K562 (cell line): ENCODE measurements at regions not wholly inside any gene's neighbourhood (a gene's known extent, or its start where the extent isn't known, plus 50 kb on each side); places are given as distances from the start of the nearest gene placed in this dataset.
A peak's percentile ranks its signal among the peaks of the same experiment; 100 is the strongest.

Source experiments
- ATAC-seq: fragments of 200-7000 bp; cut with Tn5 transposase; 3 replicates; pipeline ENCODE4 v1.9.1; 2020; ENCODE audit warnings: moderate library complexity
- BruUV-seq: library from RNA; stranded (reverse); fragments of 400-500 nt; replicated peaks from 2 replicates; lab custom pipeline; 2021; lab: Mats Ljungman, UMichigan
- CTCF ChIA-PET: fragments of 300-600 bp; formaldehyde crosslinking; extraction: SDS; loops from one replicate; lab custom pipeline; 2021; ENCODE audit warnings: low intra/inter-chr PET ratio; lab: Yijun Ruan, JAX
- POLR2A ChIA-PET: fragments of 300-600, 350-650 bp; sonication (Branson Sonifier 250); formaldehyde crosslinking; extraction: SDS; loops from one replicate; lab custom pipeline; 2021; ENCODE audit warnings: antibody characterized with exemption, inconsistent platforms; lab: Yijun Ruan, JAX
- DNase-seq, 4 experiments: peaks; one replicate each; pipeline versions ENCODE4 v3.0.0 to v3.0.0-alpha.2; 2011 to 2018; ENCODE audit warnings: low spot score in 3 of 4, mixed read lengths in 3 of 4; ENCODE audit errors: extremely low read depth in 1 of 4
- FAIRE-seq: peaks from 2 replicates; lab custom pipeline; 2011; peaks lifted over from hg19 to GRCh38; lab: Jason Lieb, UNC
- H2AFZ ChIP-seq: 2 replicates; pipeline ENCODE4 v1.6.0; 2011; ENCODE audit warnings: low read depth, low read length, control low read depth, inconsistent platforms
- H3K27ac ChIP-seq: fragments of 200-600 bp; 3 replicates; pipeline ENCODE4 v1.8.0; 2011; ENCODE audit warnings: low read depth, mild to moderate bottlenecking, control low read depth, inconsistent platforms, low read length, moderate library complexity, mixed read lengths; ENCODE audit errors: extremely low read depth
- H3K27me3 ChIP-seq, 2 experiments: fragments of 300-600 bp in 1 of 2; 2 replicates in 1 of 2; 3 replicates in 1 of 2; pipeline versions ENCODE4 v1.6.0 to v1.8.0; 2011; ENCODE audit warnings: inconsistent platforms in 2 of 2, low read length in 2 of 2, mild to moderate bottlenecking in 1 of 2, mixed read lengths in 1 of 2, moderate library complexity in 1 of 2; ENCODE audit not compliant: control insufficient read depth in 2 of 2, insufficient read depth in 2 of 2
- H3K36me3 ChIP-seq: fragments of 300-600 bp; 3 replicates; pipeline ENCODE4 v1.8.0; 2011; ENCODE audit warnings: mild to moderate bottlenecking, low read length, inconsistent platforms; ENCODE audit not compliant: control insufficient read depth, insufficient read depth
- H3K4me1 ChIP-seq, 2 experiments: fragments of 200-600 bp in 1 of 2; replicated peaks in 1 of 2; 2 replicates in 1 of 2; 3 replicates in 1 of 2; pipeline versions ENCODE4 v1.5.1 to v1.8.0; 2011; ENCODE audit warnings: inconsistent platforms in 2 of 2, low read length in 2 of 2, mild to moderate bottlenecking in 1 of 2, mixed read lengths in 1 of 2, moderate library complexity in 1 of 2; ENCODE audit not compliant: control insufficient read depth in 2 of 2, insufficient read depth in 2 of 2
- H3K4me2 ChIP-seq: 2 replicates; pipeline ENCODE4 v1.6.1; 2011; ENCODE audit warnings: low read length, control low read depth, inconsistent platforms, mixed read lengths; ENCODE audit not compliant: insufficient read depth
- H3K4me3 ChIP-seq: fragments of 200-600 bp; sonication (generic), shearing (Covaris generic); 2 replicates; pipeline ENCODE4 v1.5.1; 2016; ENCODE audit warnings: control low read depth, inconsistent platforms
- H3K79me2 ChIP-seq: fragments of 200-600 bp; 3 replicates; pipeline ENCODE4 v1.8.0; 2011; ENCODE audit warnings: low read length, inconsistent platforms; ENCODE audit not compliant: control insufficient read depth, insufficient read depth
- H3K9ac ChIP-seq, 2 experiments: 2 replicates each; pipeline versions ENCODE4 v1.6.0 to v1.6.1; 2011; ENCODE audit warnings: low read depth in 2 of 2, low read length in 2 of 2, control low read depth in 1 of 2, inconsistent platforms in 1 of 2, mild to moderate bottlenecking in 1 of 2, mixed read lengths in 1 of 2; ENCODE audit not compliant: insufficient read depth in 1 of 2
- H3K9me1 ChIP-seq: one replicate; pipeline ENCODE4 v1.6.0; 2011; ENCODE audit warnings: inconsistent platforms, mild to moderate bottlenecking, low read length, moderate library complexity; ENCODE audit not compliant: control insufficient read depth, insufficient read depth
- H3K9me3 ChIP-seq: replicated peaks from 2 replicates; pipeline ENCODE4 v1.5.1; 2011; ENCODE audit warnings: low read depth, low read length, inconsistent platforms; ENCODE audit not compliant: control insufficient read depth, insufficient read depth
- H4K20me1 ChIP-seq: replicated peaks from 2 replicates; pipeline ENCODE4 v1.6.1; 2011; ENCODE audit warnings: low read length, inconsistent platforms, mixed read lengths; ENCODE audit not compliant: control insufficient read depth, insufficient read depth
- C11orf30 ChIP-seq: fragments of 450-650 bp; IDR thresholded peaks from 2 replicates; pipeline ENCODE4 v1.6.1; 2016; ENCODE audit warnings: low read depth, mild to moderate bottlenecking
- COPS2 ChIP-seq: fragments of 450-650 bp; conservative IDR thresholded peaks from 2 replicates; pipeline ENCODE4 v1.6.1; 2016; ENCODE audit warnings: mild to moderate bottlenecking, moderate library complexity
- KAT8 ChIP-seq: fragments of 450-650 bp; IDR thresholded peaks from 2 replicates; pipeline ENCODE4 v1.6.1; 2016; ENCODE audit warnings: low read depth, mild to moderate bottlenecking
- MAFK ChIP-seq: IDR thresholded peaks from 2 replicates; pipeline ENCODE4 v1.6.1; 2011; ENCODE audit warnings: low read length, improper control_type of control experiment
- MTA1 ChIP-seq: fragments of 450-650 bp; IDR thresholded peaks from 2 replicates; pipeline ENCODE4 v1.6.1; 2017; ENCODE audit warnings: borderline replicate concordance
- NBN ChIP-seq: fragments of 450-650 bp; IDR thresholded peaks from 2 replicates; pipeline ENCODE4 v1.6.1; 2016; ENCODE audit warnings: low read depth, mild to moderate bottlenecking
- NCOA1 ChIP-seq: fragments of 450-650 bp; IDR thresholded peaks from 2 replicates; pipeline ENCODE4 v1.6.1; 2016; ENCODE audit warnings: low read depth
- TBP ChIP-seq: optimal IDR thresholded peaks from 2 replicates; pipeline ENCODE3; 2011; ENCODE audit warnings: low read depth, low read length, improper control_type of control experiment
- TCF7 ChIP-seq: sonication (generic); IDR thresholded peaks from 2 replicates; pipeline ENCODE4 v1.6.1; 2016; ENCODE audit warnings: antibody characterized with exemption, borderline replicate concordance
- VEZF1 ChIP-seq: fragments of 200-800 bp; sonication (Bioruptor generic); IDR thresholded peaks from 2 replicates; pipeline ENCODE4 v1.6.1; 2017; ENCODE audit warnings: missing genetic modification characterization, missing compliant biosample characterization
- YY1 ChIP-seq, 3 experiments: IDR thresholded peaks; 2 replicates each; pipeline ENCODE4 v1.6.1; 2011; ENCODE audit warnings: low read length in 2 of 3, mild to moderate bottlenecking in 2 of 3, moderate library complexity in 2 of 3, borderline replicate concordance in 1 of 3, control low read depth in 1 of 3, low read depth in 1 of 3; ENCODE audit not compliant: insufficient read depth in 3 of 3, insufficient replicate concordance in 2 of 3, control insufficient read depth in 1 of 3, insufficient read length in 1 of 3; ENCODE audit errors: extremely low read depth in 1 of 3
- ZBTB1 ChIP-seq: sonication (generic); formaldehyde crosslinking; IDR thresholded peaks from 2 replicates; pipeline ENCODE4 v1.8.1; 2023; ENCODE audit warnings: missing genetic modification reagents, low read depth, mild to moderate bottlenecking, borderline replicate concordance
- ZBTB8A ChIP-seq: fragments of 450-650 bp; IDR thresholded peaks from 2 replicates; pipeline ENCODE4 v1.6.1; 2018; ENCODE audit warnings: mild to moderate bottlenecking, moderate library complexity; ENCODE audit not compliant: partially characterized antibody
- ZNF24 ChIP-seq: fragments of 450-650 bp; IDR thresholded peaks from 2 replicates; pipeline ENCODE4 v1.6.1; 2016
- ZNF253 ChIP-seq: fragments of 250-450 bp; sonication (Bioruptor Pico); conservative IDR thresholded peaks from 2 replicates; pipeline ENCODE4 v1.6.1; 2021; ENCODE audit warnings: mild to moderate bottlenecking
- ZNF408 ChIP-seq: fragments of 250-450 bp; sonication (Bioruptor Pico); IDR thresholded peaks from 2 replicates; pipeline ENCODE4 v1.4.0; 2020; ENCODE audit warnings: low read depth, mild to moderate bottlenecking, moderate library complexity
- ZNF695 ChIP-seq: fragments of 450-650 bp; formaldehyde crosslinking; IDR thresholded peaks from 2 replicates; pipeline ENCODE4 v1.4.0; 2020; ENCODE audit warnings: mild to moderate bottlenecking, moderate library complexity
- ZNF778 ChIP-seq: fragments of 450-650 bp; formaldehyde crosslinking; IDR thresholded peaks from 2 replicates; pipeline ENCODE4 v1.4.0; 2020; ENCODE audit warnings: mild to moderate bottlenecking, moderate library complexity
- WGBS: fragments of 100-300 bp; shearing (Covaris generic); methylation state at CpG from one replicate; pipeline ENCODE4 v1.1.6; 2016; ENCODE audit warnings: low coverage, mixed read lengths; ENCODE audit not compliant: insufficient coverage; ENCODE audit errors: missing lambda C conversion rate; 5-methylcytosine and 5-hydroxymethylcytosine counted together
- in situ Hi-C: fragments of 300-500 bp; cut with MboI; formaldehyde crosslinking; loops from 4 replicates; pipeline ENCODE4 v1.15.0; 2018; ENCODE audit warnings: inconsistent platforms, mixed read lengths
- intact Hi-C: fragments of 100-400 bp; cut with micrococcal nuclease; formaldehyde crosslinking; loops from 2 replicates; pipeline ENCODE4 v1.14.2; 2022
- TF ChIP-seq, protein P1 (sequence below): fragments of 450-650 bp; IDR thresholded peaks from 2 replicates; pipeline ENCODE4 v1.6.1; 2016; ENCODE audit warnings: low read depth, mild to moderate bottlenecking, moderate library complexity
- TF ChIP-seq, protein P2 (sequence below): fragments of 250-450 bp; sonication (Bioruptor Pico); IDR thresholded peaks from 2 replicates; pipeline ENCODE4 v1.8.0; 2022; ENCODE audit warnings: moderate library complexity, mild to moderate bottlenecking, inconsistent platforms

- DNase-seq (no peak), FAIRE-seq (no peak), ATAC-seq (no peak)
- Histone ChIP-seq H3K27me3 (no peaks in the 10 kb centered on the region), H3K4me2 (no peak overlapping the region), H3K79me2 (no peaks in the 10 kb centered on the region), H3K36me3 (no peaks in the 10 kb centered on the region), H4K20me1 (no peaks in the 10 kb centered on the region), H3K9me3 (no peaks in the 10 kb centered on the region), H3K9me1 (no peaks in the 10 kb centered on the region), H3K27ac (no peak overlapping the region), H2AFZ (no peak overlapping the region), H3K4me3 (no peak overlapping the region), H3K9ac (no peak overlapping the region), H3K4me1 (no peaks in the 10 kb centered on the region)
- no TSS peak for BruUV-seq
- WGBS: 0% methylated on average over 2 of the region's 2 CpGs
- intact Hi-C loops: no loop called here
- in situ Hi-C loops: no loop called here
- POLR2A ChIA-PET: no interaction called here
- CTCF ChIA-PET: no interaction called here
- TF ChIP-seq ZNF778 (CRISPR knock-in tag) (no peak), VEZF1 (CRISPR knock-in tag) (no peak), ZNF408 (CRISPR knock-in tag) (no peak), ZBTB8A (no peak), ZNF253 (CRISPR knock-in tag) (no peak), MTA1 (no peak), C11orf30 (peak; percentile 31; the same call in 1 of the 2 replicates), TBP (no peak), ZNF695 (no peak), ZNF24 (no peak), TCF7 (no peak), COPS2 (no peak), MAFK (peak; percentile 42), KAT8 (no peak), ZBTB1 (no peak), NBN (no peak), YY1 (IDR thresholded peaks at IDR 0.05; ENCODE audit: borderline replicate concordance in 1 of 3, control insufficient read depth in 1 of 3, extremely low read depth in 1 of 3, insufficient read depth in 3 of 3, insufficient read length in 1 of 3, insufficient replicate concordance in 2 of 3, low read depth in 1 of 3, low read length in 2 of 3) (no peak), NCOA1 (no peak)
- TF ChIP-seq, protein P1, sequence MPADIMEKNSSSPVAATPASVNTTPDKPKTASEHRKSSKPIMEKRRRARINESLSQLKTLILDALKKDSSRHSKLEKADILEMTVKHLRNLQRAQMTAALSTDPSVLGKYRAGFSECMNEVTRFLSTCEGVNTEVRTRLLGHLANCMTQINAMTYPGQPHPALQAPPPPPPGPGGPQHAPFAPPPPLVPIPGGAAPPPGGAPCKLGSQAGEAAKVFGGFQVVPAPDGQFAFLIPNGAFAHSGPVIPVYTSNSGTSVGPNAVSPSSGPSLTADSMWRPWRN: no peak
- TF ChIP-seq, protein P2, sequence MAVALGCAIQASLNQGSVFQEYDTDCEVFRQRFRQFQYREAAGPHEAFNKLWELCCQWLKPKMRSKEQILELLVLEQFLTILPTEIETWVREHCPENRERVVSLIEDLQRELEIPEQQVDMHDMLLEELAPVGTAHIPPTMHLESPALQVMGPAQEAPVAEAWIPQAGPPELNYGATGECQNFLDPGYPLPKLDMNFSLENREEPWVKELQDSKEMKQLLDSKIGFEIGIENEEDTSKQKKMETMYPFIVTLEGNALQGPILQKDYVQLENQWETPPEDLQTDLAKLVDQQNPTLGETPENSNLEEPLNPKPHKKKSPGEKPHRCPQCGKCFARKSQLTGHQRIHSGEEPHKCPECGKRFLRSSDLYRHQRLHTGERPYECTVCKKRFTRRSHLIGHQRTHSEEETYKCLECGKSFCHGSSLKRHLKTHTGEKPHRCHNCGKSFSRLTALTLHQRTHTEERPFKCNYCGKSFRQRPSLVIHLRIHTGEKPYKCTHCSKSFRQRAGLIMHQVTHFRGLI: no peak
These were observed 157.1 kb upstream of the IFNG-AS1 start for GRCh38 chr12:67832155-67832554.
